GM13977 (cell line): ENCODE measurements at regions not wholly inside any gene's neighbourhood (a gene's known extent, or its start where the extent isn't known, plus 50 kb on each side); places are given as distances from the start of the nearest gene placed in this dataset.

Experiments used
- DNase-seq: peaks from one replicate; pipeline ENCODE4 v3.0.0; 2012; ENCODE audit warnings: low spot score
- in situ Hi-C: fragments of 300-500 bp; cut with MboI; formaldehyde crosslinking; loops from one replicate; pipeline ENCODE4 v1.12.0; 2022; ENCODE audit warnings: low sequenced_read_pairs, low pct_unique_long_range_greater_than_20kb, mixed read lengths, inconsistent platforms; ENCODE audit not compliant: unreplicated experiment
- TF ChIP-seq, protein P1 (sequence below): IDR thresholded peaks from 2 replicates; pipeline ENCODE4 v1.5.1; 2012; ENCODE audit warnings: mild to moderate bottlenecking, control low read depth; ENCODE audit not compliant: insufficient read depth; ENCODE audit errors: extremely low read depth, missing control alignments

DNA sequence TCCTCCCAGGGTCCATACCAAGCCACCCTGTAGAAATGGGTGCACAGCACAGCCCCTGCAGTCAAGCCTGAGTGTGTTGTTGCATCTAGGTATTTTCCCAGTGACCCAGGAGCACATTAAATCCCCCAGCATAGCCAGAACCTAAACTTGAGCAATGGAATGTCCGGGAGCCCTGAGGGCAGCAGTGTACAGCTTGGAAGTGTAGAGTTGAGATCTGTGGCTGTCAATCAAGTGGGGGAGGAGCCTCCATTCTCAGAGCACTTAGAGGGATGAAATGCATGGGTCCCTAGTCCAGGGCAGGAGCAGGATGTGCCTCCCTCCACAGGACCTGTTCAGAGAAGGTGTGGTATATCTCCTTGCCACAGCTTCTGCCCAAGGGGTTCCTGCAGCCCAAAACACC lies 885.1 kb downstream of the CCSER2 start:
- TF ChIP-seq, protein P1, sequence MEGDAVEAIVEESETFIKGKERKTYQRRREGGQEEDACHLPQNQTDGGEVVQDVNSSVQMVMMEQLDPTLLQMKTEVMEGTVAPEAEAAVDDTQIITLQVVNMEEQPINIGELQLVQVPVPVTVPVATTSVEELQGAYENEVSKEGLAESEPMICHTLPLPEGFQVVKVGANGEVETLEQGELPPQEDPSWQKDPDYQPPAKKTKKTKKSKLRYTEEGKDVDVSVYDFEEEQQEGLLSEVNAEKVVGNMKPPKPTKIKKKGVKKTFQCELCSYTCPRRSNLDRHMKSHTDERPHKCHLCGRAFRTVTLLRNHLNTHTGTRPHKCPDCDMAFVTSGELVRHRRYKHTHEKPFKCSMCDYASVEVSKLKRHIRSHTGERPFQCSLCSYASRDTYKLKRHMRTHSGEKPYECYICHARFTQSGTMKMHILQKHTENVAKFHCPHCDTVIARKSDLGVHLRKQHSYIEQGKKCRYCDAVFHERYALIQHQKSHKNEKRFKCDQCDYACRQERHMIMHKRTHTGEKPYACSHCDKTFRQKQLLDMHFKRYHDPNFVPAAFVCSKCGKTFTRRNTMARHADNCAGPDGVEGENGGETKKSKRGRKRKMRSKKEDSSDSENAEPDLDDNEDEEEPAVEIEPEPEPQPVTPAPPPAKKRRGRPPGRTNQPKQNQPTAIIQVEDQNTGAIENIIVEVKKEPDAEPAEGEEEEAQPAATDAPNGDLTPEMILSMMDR = no peak
- in situ Hi-C loops = no loop called here
- no peak for DNase-seq

DNA sequence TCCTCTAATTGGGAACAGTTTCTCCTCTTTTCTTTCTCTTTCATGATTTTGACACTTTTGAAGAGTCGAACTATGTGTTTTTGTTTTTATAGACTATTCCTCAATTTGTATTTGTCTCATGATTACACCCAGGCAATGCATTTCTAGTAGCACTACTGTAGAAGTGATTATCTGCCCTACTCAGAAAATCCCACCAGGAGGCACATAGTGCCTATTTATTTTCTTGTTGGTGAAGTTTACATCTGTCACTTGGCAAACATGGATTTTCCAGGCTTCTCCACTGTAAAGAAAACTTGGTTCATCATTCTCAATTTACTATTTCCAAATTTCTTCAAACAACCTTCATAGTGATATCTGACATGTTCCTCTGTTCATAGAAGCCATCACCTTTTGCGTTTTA lies 893.9 kb downstream of the CCSER2 start:
- TF ChIP-seq, protein P1 = no peak
- no peak for DNase-seq
- in situ Hi-C loops = no loop called here

DNA sequence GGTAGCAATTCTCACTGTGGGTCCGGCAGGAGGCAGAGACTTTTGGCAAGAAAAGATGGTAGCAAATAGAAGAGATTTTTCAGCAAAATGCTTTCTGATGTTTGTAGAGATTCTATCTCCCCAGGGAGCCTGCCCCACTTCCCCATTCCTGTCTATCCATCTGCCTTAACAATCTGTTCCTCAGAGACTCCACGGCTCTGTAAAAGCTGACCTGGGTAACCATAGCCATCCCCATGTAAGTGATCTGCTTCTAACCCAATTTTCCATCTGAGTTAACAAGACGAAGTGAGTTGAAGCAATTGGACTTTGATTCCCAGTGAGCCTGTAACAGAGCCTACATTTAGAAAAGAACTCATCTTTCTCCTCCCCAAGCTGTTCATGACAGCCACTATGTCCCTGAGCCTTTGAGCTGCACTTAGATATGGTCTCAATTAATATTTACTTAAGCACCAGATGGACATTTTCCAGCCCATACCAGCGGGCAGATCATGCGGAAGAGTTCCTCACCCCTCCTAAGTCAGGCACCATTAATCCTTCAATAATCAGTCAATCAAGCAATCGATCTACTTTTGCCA lies 896.1 kb downstream of the CCSER2 start:
- TF ChIP-seq, protein P1 = no peak
- no peak for DNase-seq
- in situ Hi-C loops = no loop called here

DNA sequence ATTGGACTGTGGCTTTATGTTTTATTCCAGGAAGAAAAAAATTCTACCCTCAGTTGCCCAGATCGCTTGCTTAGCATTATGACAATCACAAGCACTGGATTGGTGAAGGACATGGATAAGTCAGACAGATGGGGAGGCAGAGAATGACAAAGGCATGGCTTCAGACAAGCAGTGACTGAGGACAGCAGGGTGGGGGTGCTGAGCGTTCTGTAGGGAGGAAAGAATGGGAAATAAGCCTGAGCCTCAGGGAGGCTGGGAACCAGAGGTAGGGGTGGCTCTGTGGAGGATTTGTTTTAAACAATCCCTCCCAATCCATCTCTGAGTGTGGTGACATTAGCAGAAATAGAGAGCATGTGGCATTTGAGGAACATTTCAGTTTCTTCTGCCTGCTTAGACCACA lies 896.9 kb downstream of the CCSER2 start:
- TF ChIP-seq, protein P1 = no peak
- DNase-seq = no peak
- in situ Hi-C loops = no loop called here

DNA sequence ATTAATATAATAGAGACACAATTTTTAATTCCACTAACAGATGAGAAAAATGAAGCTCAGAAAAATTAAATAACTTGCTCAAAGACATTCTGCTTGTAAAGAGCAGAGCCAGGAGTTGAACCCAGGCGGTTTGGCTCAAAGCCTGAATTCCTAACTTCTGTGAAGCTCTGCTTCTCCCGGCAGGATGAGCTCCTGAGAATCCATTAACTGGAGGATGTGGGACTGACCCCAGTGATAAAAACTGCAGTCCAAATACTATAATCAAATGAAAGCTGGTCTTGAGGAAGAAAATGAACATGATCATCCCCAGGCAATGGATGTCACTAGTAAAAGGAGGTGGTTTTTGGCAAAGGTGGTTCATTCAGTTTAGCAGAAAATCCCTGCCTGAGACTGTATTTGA lies 898.2 kb downstream of the CCSER2 start:
- in situ Hi-C loops = no loop called here
- TF ChIP-seq, protein P1 = no peak
- no peak for DNase-seq

DNA sequence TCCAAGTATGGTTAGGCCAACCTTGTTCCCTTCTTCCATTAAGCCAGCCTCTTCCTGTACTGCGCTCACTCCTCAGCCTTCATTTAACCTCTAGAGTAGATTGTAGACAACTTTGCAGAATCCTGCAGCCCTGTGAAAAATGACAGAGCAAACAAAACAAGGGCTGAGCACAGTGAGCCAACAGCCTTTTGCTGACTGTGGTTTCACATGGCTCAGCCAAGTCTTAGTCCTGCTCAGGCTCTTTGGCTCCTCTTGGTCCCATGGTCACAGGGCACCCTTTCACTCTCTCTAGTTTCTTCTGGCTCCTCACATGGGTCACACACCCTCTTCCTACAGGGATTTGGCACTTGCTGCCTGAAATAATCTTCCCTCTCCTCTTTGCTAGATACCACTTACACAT lies 900.3 kb downstream of the CCSER2 start:
- in situ Hi-C loops = no loop called here
- DNase-seq = no peak
- TF ChIP-seq, protein P1 = no peak
